GM19324 (cell line): ENCODE measurements at regions not wholly inside any gene's neighbourhood (a gene's known extent, or its start where the extent isn't known, plus 50 kb on each side); places are given as distances from the start of the nearest gene placed in this dataset.
"Not testable (repeated sequence)": the region's sequence is repeated elsewhere in the genome, so short reads cannot be mapped to it uniquely, and the experiment has no call there.

Experiments
- ATAC-seq: cut with Tn5 transposase; IDR thresholded peaks from one replicate; pipeline ENCODE4 v1.9.1; 2021; ENCODE audit warnings: mild to moderate bottlenecking, moderate library complexity; ENCODE audit not compliant: unreplicated experiment, low FRiP score

DNA sequence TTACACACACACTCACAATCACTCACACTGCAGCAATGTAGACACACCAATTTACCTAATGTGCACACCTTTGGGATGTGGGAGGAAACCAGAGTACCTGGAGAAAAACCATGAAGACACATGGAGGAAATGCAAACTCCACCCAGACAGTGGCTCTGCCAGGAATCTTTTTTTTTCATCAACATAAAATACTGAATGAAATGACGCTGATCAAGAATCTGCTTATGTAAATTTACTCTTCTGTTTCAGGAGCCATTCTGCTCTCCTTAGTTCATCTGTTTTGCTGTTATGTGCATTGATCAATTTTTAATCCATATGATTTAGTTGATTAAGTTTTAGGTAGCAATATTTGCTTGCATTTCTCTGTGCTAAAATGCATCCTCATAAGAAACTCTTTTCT is 414.2 kb upstream of the CCDC54 start:
- ATAC-seq: no peak

DNA sequence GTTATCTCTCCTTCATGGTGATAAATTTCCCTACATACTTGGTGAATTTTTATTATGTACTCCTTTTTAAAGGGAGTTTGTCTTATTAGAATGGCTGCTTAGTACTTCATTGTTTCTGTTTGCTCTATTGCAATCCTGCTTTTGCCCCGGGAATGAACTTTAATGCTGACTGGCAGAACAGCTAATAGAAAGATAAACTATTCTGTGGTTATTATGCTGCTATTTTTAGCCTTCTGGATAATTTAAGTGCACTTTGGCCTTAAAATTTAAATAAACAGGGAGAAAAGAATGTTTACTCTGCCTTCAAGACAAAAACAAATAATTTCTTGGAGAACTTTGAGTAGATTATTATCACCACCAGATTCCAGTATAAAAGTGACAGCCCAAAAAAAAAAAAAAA is 413.8 kb upstream of the CCDC54 start:
- no peak for ATAC-seq

DNA sequence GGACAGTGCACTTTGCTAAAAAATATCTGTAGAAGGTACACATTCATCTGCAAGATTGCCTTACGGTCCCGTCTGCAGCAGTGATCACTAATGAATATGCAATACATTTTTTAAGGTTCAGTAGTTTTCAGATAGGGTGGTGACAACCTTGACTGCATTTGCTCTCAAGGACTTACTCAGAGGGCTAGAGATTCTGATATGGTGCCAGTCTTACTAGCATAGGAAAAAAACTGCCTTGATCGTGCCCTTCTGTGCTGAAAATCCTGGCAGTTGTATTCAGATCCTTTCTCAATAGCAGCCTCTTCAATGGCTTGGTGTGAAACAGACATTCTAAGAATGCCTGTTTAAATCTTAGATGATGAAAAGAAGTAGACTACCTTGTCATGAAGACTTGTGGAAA is 411.9 kb upstream of the CCDC54 start:
- ATAC-seq: no peak

DNA sequence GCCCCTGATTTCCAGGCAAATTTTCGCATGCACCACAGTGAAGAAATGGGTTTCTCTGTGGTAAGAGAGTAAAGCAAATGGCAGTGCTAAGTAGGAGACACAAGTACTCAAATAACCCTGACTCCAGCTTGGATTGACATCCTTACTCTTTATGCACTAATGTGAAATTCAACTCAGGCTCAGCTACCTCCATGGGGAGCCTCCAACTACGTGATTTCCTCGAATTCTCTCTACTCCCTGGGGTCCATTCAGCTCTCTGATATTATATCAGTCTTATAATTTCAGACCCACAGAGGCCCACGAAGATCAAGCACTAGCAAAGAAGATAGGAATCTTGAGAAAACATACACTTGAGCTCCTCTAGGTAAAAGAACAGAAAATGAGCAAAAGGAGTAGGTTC is 407.6 kb upstream of the CCDC54 start:
- no peak for ATAC-seq

DNA sequence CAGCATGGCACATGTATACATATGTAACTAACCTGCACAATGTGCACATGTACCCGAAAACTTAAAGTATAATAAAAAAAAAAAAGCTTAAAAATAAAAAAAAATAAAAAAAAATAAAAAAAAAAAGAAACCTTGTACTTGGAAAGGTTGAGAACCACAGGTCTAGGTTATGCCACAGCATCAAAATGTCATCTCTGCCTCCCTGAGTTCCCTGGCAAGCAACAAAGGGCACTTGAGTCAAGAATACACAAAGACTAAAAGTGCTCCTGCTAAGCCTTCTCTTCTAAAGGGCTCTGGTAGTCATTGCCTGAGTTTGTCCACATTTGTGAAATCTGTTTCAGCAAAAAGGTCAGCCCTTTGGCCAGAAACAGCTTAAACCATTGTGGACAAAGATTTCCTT is 395.8 kb upstream of the CCDC54 start:
- ATAC-seq: no peak

DNA sequence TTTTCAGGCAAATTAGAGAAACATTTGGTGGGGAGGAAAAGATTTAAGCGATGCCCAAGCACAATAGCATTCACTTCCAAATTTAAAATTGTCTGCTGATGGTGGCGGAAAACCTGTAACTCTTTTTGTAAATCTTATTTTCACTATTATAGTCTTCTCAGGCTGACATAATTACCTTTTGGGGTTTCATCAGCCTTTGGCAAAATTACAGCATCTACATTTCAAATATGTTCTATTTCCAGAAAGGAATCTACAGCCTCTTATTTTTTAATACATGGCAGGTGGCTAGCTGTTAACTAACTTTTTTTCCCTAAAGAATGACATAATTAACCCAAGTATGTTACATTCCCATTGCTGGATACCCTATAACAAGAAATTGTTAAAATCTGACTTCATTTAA is 391.5 kb upstream of the CCDC54 start:
- no peak for ATAC-seq

DNA sequence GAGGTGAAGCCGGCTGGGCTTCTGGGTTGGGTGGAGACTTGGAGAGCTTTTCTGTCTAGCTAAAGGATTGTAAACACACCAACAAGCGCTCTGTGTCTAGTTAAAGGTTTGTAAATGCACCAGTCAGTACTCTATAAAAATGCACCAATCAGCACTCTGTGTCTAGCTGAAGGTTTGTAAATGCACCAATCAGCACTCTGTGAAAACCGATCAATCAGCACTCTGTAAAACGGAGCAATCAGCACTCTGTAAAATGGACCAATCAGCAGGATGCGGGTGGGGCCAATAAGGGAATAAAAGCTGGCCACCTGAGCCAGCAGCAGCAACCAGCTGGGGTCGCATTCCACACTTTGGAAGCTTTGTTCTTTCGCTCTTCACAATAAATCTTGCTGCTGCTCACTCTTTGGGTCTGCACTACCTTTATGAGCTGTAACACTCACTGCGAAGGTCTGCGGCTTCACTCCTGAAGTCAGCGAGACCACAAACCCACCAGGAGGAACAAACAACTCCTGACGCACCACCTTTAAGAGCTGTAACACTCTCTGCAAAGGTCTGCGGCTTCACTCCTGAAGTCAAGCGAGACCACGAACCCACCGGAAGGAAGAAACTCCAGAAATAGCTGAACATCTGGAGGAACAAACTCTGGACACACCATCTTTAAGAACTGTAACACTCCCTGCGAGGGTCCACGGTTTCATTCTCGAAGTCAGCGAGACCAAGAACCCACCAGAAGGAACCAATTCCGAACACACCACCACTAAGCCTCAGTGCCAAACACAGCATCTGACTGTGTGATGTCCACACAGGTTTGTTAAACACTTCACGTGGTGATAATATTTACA is 378.2 kb upstream of the CCDC54 start:
- ATAC-seq: not testable (repeated sequence)

DNA sequence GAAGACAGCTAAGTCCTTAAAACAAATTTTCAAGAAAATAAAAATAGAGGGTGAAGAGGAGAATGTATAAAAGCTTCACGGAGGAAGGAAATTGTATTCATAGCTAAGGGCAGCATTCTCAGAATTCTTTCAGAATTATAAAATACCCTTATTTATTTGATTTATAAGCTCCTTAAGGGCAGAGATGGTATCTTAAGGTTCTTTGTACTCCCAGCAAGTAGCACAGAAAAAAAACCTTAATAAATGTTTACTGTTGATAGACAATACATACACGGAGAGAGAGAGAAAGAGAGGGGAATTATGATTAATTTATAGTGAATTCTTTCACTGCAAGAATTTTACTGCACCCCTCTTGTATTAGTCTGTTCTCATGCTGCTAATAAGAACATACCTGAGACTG is 375.6 kb upstream of the CCDC54 start:
- ATAC-seq: no peak

DNA sequence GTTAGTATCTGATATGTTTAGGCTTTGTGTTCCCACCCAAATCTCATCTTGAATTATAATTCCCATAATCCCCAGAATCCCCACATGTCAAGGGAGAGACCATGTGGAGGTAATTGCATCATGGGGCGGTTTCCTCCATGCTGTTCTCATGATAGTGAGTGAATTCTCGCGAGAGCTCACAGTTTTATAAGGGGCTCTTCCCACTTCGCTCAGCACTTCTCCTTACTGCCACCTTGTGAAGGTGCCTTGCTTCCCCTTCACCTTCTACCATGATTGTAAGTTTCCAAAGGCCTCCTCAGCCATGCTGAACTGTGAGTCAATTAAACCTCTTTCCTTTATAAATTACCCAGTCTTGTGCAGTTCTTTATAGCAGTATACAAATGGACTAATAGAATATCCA is 371.9 kb upstream of the CCDC54 start:
- not testable (repeated sequence) for ATAC-seq

DNA sequence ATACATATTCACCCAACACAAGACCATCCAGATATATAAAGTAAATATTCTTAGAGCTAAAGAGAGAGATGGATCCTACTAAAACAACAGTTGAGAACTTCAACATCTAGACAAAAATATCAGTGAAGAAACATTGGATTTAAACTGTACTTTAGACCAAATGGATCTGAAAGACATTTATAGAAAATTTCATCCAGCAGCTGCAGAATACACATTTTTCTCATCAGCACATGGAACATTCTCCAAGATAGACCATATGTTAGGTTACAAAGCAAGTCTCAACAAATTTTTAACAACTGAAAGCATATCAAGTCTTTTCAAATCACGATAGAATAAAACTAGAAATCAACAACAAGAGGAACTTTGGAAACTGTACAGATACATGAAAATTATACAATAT is 369.0 kb upstream of the CCDC54 start:
- no peak for ATAC-seq

DNA sequence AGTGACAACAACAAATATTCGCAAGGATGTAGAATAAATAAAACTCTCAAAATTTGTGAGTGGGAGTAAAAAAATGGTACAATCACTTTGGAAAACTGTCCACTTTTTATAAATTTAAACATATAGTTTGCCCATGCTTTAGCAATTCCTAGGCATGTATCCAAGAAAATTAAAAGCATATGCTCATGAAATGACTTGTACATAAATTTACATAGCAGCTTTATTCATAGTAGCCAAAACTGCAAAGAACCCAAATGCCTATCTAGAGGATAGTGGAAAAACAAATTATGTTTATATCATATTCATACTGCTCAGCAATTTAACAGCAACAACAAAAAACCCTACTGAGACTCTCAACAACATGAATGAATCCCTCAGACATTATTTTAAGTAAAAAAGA is 363.6 kb upstream of the CCDC54 start:
- ATAC-seq: no peak

DNA sequence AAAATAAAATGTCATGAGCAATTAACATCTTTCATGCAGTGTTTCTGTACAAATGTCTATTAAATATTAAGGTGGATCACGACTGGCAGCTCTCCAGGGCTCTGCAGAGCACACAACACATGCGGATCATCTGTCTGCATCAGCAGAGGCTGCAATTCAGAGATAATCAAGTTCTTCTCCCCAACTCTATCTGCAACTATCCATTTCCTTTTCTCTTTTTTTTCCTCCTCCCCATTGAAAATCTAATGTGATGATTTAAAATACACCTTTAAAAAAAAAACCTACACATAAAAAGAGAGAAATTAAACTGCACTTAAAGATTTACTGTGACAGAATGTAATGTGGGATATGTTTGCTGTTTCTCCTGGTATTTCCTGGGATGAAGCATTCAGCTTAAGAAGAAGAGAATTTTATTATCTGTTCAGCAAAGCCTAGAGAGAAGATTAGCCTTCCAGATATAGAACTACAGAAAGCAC is 352.6 kb upstream of the CCDC54 start:
- ATAC-seq: no peak

DNA sequence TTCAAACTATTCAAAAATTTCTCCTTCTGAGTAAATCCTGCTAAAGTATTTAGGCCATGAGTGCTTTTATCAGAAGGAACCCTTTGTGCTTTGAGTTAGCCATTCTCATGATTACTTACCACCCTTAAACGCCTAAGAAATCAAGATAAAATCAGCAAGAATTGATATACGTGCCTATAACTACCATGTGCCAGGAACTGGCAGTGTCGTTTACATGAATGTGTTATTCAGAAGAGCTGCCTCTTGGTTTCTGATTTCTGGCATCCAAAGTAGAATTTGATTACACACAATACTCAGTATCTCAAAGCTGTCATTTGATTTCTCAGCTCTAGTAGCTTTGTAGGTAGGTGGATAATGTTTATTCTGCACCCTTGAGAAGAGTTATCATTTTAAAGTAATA is 351.3 kb upstream of the CCDC54 start:
- no peak for ATAC-seq

DNA sequence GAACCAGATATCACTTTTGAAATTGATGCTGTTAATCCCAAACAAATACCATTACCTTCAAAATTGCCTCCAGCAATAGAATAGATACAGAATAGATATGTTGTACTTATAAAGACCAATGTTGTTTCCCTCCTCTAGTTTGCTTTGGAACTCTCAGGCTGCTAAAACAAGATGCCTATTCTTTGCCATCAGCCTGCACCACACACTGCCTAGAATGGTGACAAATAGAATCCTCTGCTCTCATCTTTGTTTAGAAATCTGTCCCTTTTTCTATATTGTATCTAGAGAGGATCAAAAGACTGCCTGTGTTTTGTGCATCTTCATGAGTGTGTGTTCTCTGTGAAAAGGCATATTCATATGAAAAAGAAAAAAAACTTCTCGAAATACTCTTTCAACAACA is 349.2 kb upstream of the CCDC54 start:
- no peak for ATAC-seq

DNA sequence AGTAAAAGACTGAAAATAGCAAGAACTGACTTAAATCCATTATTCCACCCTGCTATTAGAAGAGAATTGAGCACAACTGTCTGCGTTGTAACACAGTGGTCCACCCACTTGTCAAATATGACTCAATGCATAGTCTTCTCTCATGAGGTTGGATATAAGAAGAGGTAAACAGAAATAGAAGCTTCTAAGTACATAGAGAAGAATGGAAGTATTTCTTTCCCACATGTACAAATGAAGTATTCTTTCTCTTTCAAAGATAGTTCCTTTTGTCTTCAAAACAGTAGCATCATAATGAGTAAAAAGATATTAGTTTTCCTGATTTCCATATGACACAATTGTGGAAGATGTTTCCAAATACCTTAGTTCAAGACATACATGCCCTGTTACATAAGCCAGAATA is 348.6 kb upstream of the CCDC54 start:
- no peak for ATAC-seq

DNA sequence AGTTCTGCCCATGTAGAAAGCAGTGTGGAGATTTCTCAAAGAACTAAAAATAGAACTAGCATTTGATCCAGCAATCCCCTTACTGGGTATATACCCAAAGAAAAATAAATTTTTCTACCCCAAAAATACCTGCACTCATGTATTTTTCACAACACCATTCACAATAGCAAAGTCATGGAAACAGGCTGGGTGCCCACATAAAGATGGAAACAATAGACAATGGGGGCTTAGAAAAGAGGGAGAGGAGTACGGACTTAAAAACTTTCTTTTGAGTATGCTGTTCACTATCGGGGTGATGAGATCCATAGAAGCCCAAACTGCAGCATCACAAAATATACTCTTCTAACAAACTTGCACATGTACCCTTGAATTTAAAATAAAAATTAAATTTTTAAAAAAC is 345.1 kb upstream of the CCDC54 start:
- no peak for ATAC-seq

DNA sequence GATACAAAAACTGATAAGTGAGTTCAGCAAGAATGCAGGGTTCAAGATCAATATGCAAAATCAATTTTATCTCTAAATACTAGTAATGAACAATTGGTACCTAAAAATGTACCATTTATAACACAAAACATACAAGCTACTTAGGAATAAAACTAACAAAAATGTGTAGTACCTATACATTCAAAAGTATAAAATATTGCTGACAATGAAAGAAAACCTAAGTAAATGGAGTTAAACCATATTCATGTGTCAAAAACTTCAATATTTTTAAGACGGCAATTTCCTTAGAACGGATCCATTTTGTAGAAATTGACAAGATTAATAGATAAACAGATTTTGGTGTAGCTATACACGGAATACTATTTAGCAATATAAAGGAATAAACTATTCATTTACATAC is 343.1 kb upstream of the CCDC54 start:
- ATAC-seq: no peak

DNA sequence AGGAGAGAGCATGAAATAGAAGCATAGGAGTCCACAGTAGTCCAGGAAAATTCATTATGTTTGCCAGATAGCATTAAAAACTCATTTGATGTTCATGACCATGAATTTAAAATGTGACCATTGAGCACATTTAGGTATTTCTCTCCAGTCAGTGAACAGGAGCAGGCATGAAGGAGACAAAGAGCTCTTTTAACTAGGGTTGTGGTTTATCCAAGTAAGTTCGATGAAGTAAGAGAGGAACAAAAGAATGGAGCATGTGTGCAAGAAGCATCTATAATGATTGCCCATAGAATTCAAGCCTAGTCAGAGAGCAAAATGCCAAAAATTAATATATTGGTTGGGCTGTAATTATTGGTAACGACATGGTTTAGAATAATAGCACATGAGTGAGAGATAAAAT is 342.1 kb upstream of the CCDC54 start:
- ATAC-seq: no peak

DNA sequence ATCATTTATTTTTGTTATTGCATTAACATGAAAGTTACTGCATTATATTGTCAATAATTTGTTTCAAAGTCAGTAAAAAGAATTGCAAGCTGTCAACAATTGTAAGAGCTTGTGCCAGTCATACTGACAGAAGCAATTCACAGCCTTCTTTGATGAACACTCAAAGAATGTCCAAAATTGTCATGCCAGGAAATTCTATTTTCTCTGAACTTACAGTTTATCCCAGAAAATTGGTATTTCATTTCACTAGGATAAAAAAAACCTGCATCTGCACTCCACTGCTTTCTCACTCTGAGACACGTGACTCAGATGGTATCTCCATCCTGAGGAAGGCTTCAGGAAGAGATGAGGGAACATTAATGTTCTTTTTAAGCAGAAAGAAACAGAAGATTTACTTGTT is 332.6 kb upstream of the CCDC54 start:
- no peak for ATAC-seq

DNA sequence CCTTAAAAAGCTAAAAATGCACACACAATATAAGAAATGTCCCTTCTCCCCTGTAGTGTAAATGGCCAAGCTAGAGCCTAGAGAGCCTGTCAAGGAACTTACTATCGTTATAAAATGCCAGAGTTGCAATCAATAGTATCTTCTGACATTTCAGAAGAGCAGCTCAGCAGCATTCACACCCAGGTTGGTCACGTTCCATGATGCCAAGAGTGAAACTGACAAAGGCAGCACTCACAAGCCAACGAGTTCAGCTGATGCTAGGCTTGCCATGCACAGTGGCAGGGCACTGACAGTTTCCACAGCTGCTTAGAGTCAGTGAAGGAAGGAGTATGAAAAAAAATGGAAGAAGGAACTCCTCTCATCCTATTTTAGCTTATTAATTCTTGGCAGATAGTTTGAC is 331.4 kb upstream of the CCDC54 start:
- ATAC-seq: no peak

DNA sequence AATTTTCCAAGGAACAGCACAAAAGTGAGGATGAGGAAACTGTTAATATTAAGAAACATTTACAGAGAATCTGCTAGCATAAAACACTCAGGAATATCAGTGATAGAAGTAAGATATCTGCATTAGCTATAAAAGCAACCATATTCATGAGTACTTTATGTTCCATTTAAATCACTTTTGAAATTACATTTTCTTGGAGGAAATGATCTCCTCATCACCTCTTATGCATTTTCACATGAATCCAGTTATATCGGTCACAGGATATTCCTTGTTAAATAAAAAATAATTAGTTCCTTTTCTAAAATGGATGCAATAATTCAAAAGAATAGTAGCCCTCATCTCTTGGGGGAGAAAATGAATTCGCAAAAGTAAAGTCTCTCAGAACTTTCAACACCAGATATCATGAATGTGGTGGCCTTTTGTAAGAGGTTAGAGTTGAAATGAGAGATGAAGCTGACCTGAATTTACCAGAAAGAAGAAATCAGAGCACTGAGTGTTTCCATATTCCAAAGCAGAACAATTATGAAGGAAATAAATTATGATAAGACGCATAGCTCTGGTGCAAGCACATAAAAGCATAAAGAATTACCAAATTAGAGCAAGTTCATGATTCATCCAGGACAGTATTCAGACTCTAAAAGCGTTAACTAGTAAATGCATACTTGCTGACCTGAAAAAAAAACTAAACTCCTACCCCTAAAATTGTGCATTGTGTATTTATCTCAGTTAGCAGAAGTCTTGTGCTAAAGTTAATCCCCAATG is 321.9 kb upstream of the CCDC54 start:
- no peak for ATAC-seq

DNA sequence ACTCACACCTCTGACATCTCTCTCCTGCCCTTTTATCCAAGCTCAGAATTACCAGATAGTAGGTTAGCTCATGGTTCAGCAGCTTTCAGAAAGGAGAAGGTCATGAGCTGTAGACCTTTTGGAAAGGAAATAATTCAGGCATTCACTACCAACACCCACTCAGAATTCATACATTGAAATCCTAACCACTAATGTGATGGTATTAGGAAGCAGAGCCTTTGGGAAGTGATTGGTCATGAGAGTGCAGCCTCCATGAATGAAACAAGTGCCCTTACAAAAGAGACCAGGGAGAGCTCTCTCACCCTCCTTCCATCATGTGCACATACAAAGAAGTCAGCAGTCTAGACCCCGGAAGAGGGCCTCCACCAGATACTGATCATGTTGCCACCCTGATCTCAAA is 315.8 kb upstream of the CCDC54 start:
- ATAC-seq: no peak
